ENCODE measurements at regions not wholly inside any gene's neighbourhood (a gene's known extent, or its start where the extent isn't known, plus 50 kb on each side); places are given as distances from the start of the nearest gene placed in this dataset.

- Mint-ChIP-seq H3K36me3 (ENCODE audit: low read depth) (no peaks in the 10 kb centered on the region), H3K27me3 (ENCODE audit: low read depth) (no peaks in the 10 kb centered on the region), H3K4me3 (no peak overlapping the region), H3K4me1 (ENCODE audit: low read depth) (no peaks in the 10 kb centered on the region), H3K9me3 (no peaks in the 10 kb centered on the region), H3K27ac (no peak overlapping the region)
Observed at GRCh38 chr1:188325211-188325610, 1496.5 kb downstream of the PLA2G4A start.

- no peaks in the 10 kb centered on the region for H3K9me3 Mint-ChIP-seq
- H3K36me3 Mint-ChIP-seq (ENCODE audit: low read depth): no peaks in the 10 kb centered on the region
- no peaks in the 10 kb centered on the region for H3K4me1 Mint-ChIP-seq (ENCODE audit: low read depth)
- H3K27ac Mint-ChIP-seq: no peak overlapping the region
- no peak overlapping the region for H3K4me3 Mint-ChIP-seq
- H3K27me3 Mint-ChIP-seq (ENCODE audit: low read depth): no peaks in the 10 kb centered on the region
Observed at GRCh38 chr1:188343914-188344313, 1515.2 kb downstream of the PLA2G4A start.

DNA sequence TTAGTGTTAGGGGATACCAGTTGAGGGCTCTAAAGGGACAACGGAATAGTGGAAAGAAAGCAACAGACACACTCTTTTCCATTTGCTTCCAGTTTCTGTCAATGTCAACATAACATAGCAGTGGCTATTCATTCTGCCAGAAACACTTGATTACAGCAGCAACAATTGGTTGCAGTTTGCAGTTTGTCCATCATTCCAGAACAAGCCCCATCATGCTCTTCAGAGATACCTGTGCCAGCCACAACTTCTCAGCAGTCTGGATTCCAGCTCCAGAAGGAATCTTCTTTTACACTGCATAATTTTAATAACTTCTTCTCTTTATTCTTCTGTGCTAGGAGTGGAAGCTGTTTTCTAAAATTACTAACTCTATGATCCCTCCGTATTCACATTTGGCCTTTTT lies 1521.4 kb downstream of the PLA2G4A start:
- Mint-ChIP-seq H3K4me3 (no peak overlapping the region), H3K9me3 (no peaks in the 10 kb centered on the region), H3K4me1 (ENCODE audit: low read depth) (no peaks in the 10 kb centered on the region)

GRCh38 chr1:188355082-188355481 lies 1526.3 kb downstream of the PLA2G4A start:
- H3K27me3 Mint-ChIP-seq (ENCODE audit: low read depth): no peaks in the 10 kb centered on the region
- no peak overlapping the region for H3K27ac Mint-ChIP-seq
- H3K4me1 Mint-ChIP-seq (ENCODE audit: low read depth): no peaks in the 10 kb centered on the region
- H3K4me3 Mint-ChIP-seq: no peak overlapping the region
- peaks cover 8% of the 10 kb centered on the region for H3K9me3 Mint-ChIP-seq
- H3K36me3 Mint-ChIP-seq (ENCODE audit: low read depth): no peaks in the 10 kb centered on the region

More for the DNA sequence above, 1521.4 kb downstream of the PLA2G4A start:
- H3K36me3 Mint-ChIP-seq (ENCODE audit: low read depth): no peaks in the 10 kb centered on the region
- no peaks in the 10 kb centered on the region for H3K27me3 Mint-ChIP-seq (ENCODE audit: low read depth)
- no peak overlapping the region for H3K27ac Mint-ChIP-seq

DNA sequence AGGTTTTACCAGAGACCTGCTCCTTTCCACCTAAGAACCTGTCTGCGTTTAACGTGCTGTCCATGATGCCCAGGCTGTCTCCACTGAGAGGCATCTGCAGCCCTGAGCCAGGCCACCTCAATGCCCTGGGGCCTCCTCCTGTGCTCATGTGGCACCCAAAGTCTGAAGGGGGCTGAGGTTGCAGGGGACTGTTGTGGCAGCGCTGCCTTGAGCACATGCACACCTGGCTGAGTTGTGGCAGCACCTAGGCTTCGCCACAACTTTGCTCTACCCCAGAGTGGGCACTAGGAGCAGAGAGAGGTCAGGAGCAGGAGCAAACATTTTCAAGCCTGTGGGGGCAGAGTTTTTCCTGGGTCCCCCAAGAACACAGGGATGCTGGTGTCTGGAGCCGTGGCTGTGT lies 1527.1 kb downstream of the PLA2G4A start:
- Mint-ChIP-seq H3K4me3 (no peak overlapping the region), H3K36me3 (ENCODE audit: low read depth) (no peaks in the 10 kb centered on the region), H3K27me3 (ENCODE audit: low read depth) (no peaks in the 10 kb centered on the region), H3K27ac (no peak overlapping the region), H3K9me3 (peaks cover 8% of the 10 kb centered on the region), H3K4me1 (ENCODE audit: low read depth) (no peaks in the 10 kb centered on the region)

- H3K36me3 Mint-ChIP-seq (ENCODE audit: low read depth): no peaks in the 10 kb centered on the region
- peaks cover 8% of the 10 kb centered on the region for H3K9me3 Mint-ChIP-seq
- no peak overlapping the region for H3K4me3 Mint-ChIP-seq
- H3K27ac Mint-ChIP-seq: no peak overlapping the region
- H3K27me3 Mint-ChIP-seq (ENCODE audit: low read depth): no peaks in the 10 kb centered on the region
- H3K4me1 Mint-ChIP-seq (ENCODE audit: low read depth): no peaks in the 10 kb centered on the region
Observed at GRCh38 chr1:188359315-188359714, 1530.6 kb downstream of the PLA2G4A start.

DNA sequence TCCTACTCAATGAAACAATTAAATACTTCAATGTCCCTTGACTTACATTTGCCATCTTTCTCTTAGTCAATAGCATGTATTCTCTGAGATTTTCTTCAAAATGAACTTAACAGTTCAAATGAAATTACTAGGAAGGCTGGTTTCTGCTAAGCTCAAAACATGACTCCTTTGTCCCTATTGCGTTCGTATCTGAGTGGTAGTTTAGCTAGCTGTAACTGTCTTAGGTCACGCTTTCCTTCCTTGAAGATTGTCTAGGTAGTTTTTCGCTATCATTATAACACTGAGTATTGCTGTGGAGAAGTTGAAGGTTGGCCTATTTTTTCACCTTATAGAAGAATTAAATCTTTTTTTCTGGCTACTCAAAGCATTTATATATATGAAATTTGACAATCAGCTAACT lies 1535.2 kb downstream of the PLA2G4A start:
- Mint-ChIP-seq H3K4me1 (ENCODE audit: low read depth) (no peaks in the 10 kb centered on the region), H3K27me3 (ENCODE audit: low read depth) (no peaks in the 10 kb centered on the region), H3K36me3 (ENCODE audit: low read depth) (no peaks in the 10 kb centered on the region), H3K4me3 (no peak overlapping the region), H3K27ac (no peak overlapping the region), H3K9me3 (peaks cover 10% of the 10 kb centered on the region)

- no peaks in the 10 kb centered on the region for H3K36me3 Mint-ChIP-seq (ENCODE audit: low read depth)
- peaks cover 5% of the 10 kb centered on the region for H3K9me3 Mint-ChIP-seq
- no peaks in the 10 kb centered on the region for H3K27me3 Mint-ChIP-seq (ENCODE audit: low read depth)
- no peak overlapping the region for H3K27ac Mint-ChIP-seq
- no peaks in the 10 kb centered on the region for H3K4me1 Mint-ChIP-seq (ENCODE audit: low read depth)
- H3K4me3 Mint-ChIP-seq: no peak overlapping the region
Observed at GRCh38 chr1:188364927-188365449, 1536.2 kb downstream of the PLA2G4A start.

DNA sequence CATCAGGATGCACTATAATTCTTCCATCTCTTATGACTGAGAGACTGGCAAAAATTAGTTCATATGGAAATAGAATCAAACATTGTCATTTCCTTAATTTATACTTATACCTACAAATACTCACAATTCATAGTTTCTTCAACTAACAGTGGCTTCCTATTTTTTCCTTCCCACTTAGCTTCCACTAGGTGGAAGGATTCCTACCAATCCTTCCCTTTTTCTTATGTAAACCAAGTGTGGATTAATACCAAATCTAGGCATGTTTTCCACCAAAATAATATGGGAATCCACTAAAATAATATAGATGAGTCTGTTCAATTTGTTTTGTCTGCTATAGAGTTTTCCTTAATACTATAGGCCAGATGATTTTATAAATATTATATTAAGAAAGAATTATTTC lies 1537.1 kb downstream of the PLA2G4A start:
- H3K27me3 Mint-ChIP-seq (ENCODE audit: low read depth): no peaks in the 10 kb centered on the region
- H3K4me3 Mint-ChIP-seq: no peak overlapping the region
- H3K9me3 Mint-ChIP-seq: peaks cover 5% of the 10 kb centered on the region
- no peaks in the 10 kb centered on the region for H3K4me1 Mint-ChIP-seq (ENCODE audit: low read depth)
- no peaks in the 10 kb centered on the region for H3K36me3 Mint-ChIP-seq (ENCODE audit: low read depth)
- no peak overlapping the region for H3K27ac Mint-ChIP-seq

DNA sequence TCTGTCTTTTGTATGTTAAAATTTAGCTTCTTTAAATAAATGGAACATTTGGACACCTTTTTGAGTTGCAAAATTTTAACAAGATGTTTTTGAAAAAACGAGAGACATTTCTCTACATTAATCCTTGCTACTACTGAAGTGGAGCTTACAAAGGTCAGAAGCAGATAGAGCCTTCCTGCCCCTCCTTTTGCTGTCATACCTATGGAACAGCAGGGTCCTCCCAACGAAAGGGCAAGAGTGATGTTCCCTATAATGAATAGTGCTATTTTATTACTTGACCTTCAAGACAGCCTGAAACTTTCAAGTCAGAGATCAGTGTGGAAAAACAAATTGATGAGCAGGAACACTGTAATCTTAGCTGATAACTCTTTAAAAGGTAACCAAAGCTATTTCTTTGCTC lies 1538.9 kb downstream of the PLA2G4A start:
- Mint-ChIP-seq H3K4me1 (ENCODE audit: low read depth) (no peaks in the 10 kb centered on the region), H3K4me3 (no peak overlapping the region), H3K27ac (no peak overlapping the region), H3K9me3 (peaks cover 5% of the 10 kb centered on the region), H3K27me3 (ENCODE audit: low read depth) (no peaks in the 10 kb centered on the region), H3K36me3 (ENCODE audit: low read depth) (no peaks in the 10 kb centered on the region)

DNA sequence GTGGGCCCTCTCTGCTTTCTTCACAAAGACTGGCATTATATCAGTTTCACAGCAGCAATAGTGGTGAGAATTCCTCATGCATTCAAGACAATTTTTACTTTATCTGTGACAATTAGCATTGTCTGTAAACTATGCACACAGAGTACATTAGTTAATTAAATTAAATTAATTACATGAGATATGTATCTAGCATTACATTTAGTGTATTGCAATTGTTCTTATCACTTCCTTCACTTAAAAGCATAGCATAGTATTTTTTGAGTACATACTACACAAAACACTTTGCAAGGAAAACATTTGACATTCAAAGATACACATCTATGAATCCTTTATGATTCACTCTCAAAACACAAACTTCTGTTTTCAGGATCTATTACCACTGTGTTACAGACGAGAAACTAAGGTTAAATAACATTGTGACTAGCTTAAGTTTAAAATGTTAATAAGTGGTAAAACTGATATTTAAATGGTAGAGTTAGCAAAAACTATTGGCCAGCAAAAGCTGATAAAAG lies 1542.6 kb downstream of the PLA2G4A start:
- Mint-ChIP-seq H3K27me3 (ENCODE audit: low read depth) (no peaks in the 10 kb centered on the region), H3K36me3 (ENCODE audit: low read depth) (no peaks in the 10 kb centered on the region), H3K27ac (no peak overlapping the region), H3K4me1 (ENCODE audit: low read depth) (no peaks in the 10 kb centered on the region), H3K4me3 (no peak overlapping the region), H3K9me3 (no peaks in the 10 kb centered on the region)

DNA sequence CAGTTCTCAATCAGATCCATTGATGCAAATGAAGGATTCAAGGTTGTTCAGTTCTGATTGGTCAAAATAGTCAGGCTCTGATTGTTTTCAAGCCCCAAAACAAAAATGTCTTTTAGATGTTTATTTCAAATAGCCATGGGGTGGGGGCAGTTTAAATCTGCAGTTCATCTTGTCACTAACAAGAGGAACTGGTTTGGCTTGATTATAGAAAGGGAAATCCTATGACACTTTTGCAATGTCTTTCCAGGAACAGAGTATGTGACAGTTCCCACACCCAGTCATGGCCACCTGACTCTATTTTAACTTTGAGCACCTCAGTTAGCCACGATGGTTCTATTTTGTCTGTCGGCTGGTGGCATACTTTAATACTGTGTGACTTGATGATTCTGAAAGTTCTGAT lies 1544.1 kb downstream of the PLA2G4A start:
- H3K27me3 Mint-ChIP-seq (ENCODE audit: low read depth): no peaks in the 10 kb centered on the region
- no peak overlapping the region for H3K4me3 Mint-ChIP-seq
- no peaks in the 10 kb centered on the region for H3K9me3 Mint-ChIP-seq
- no peaks in the 10 kb centered on the region for H3K4me1 Mint-ChIP-seq (ENCODE audit: low read depth)
- no peak overlapping the region for H3K27ac Mint-ChIP-seq
- H3K36me3 Mint-ChIP-seq (ENCODE audit: low read depth): no peaks in the 10 kb centered on the region

DNA sequence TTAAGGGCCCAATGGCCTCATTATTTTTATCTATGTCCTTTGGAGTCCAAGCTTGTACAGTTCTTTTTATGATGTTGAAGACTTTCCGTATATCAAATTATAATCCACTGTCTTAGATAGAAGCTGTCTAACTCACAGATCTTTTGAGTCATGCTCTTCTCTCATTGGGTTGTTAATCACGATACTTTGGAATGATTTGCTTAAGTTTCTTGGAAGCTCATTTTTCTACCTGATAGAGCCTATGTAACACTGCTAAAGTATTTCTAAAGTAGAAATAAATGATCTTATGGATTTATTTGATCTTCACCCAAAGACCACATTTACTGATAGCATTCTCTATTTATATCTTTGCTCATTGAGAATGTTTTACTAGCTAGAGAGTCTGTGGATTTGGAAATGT lies 1554.1 kb downstream of the PLA2G4A start:
- H3K4me3 Mint-ChIP-seq: no peak overlapping the region
- no peaks in the 10 kb centered on the region for H3K4me1 Mint-ChIP-seq (ENCODE audit: low read depth)
- no peaks in the 10 kb centered on the region for H3K36me3 Mint-ChIP-seq (ENCODE audit: low read depth)
- H3K27ac Mint-ChIP-seq: no peak overlapping the region
- no peaks in the 10 kb centered on the region for H3K9me3 Mint-ChIP-seq
- H3K27me3 Mint-ChIP-seq (ENCODE audit: low read depth): no peaks in the 10 kb centered on the region

DNA sequence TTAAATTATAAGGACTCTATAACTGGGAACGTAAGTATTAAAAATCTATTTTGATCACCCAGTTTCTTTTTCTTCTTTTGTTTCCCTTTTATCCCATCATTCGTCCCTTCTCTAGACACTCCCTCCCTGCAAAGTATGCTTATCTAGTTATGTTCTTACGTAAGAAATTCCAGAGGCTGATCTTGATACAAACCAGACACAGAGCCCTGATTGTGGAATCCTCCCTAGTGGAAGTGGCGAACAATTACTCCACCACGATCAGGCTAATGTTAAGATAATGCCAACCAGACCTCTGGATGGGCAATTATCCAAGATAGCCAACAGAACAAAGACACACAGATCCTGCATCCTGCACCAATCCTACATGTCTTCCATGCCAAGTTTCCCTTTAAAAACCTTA lies 1557.4 kb downstream of the PLA2G4A start:
- Mint-ChIP-seq H3K4me1 (ENCODE audit: low read depth) (no peaks in the 10 kb centered on the region), H3K4me3 (no peak overlapping the region), H3K27ac (no peak overlapping the region), H3K36me3 (ENCODE audit: low read depth) (no peaks in the 10 kb centered on the region), H3K27me3 (ENCODE audit: low read depth) (no peaks in the 10 kb centered on the region), H3K9me3 (peaks cover 3% of the 10 kb centered on the region)

DNA sequence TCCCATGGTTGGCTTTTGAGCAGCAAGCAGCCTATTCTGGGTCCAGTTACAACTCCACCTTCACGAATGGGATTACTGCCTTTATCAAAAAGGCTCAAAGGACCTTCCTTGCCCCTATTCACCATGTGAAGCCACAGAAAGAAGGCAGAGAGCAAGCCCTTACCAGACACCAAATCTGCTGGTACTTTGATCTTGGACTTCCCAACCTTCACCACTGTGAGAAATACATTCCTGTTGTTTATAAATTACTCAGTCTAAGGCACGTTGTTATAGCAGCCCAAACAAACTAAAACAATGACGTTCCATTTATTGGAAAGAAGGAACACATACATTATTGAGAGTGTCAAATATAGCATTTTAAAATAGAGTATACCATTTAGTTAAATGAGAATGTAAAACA lies 1557.9 kb downstream of the PLA2G4A start:
- Mint-ChIP-seq H3K9me3 (peaks cover 3% of the 10 kb centered on the region), H3K4me1 (ENCODE audit: low read depth) (no peaks in the 10 kb centered on the region), H3K27me3 (ENCODE audit: low read depth) (no peaks in the 10 kb centered on the region)

DNA sequence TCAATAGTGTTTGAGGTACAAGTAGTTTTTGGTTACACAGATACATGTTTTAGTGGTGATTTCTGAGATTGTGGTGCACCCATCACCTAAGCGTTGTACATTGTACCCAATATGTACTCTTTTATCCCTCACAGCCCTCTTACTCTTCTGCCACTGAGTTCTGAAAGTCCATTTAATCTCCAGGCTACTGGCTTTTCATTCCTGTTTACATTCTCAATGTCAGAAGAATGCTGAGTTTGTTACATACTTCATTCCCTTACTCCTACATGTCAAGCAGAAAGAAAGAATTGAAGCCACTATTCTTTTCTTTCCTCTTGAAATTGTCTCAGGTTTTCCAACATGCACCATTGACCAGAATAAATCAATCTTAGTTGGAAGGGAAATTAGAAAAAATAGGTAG lies 1565.9 kb downstream of the PLA2G4A start:
- Mint-ChIP-seq H3K27me3 (ENCODE audit: low read depth) (no peaks in the 10 kb centered on the region), H3K27ac (no peak overlapping the region), H3K4me3 (no peak overlapping the region), H3K4me1 (ENCODE audit: low read depth) (no peaks in the 10 kb centered on the region), H3K36me3 (ENCODE audit: low read depth) (no peaks in the 10 kb centered on the region), H3K9me3 (peaks cover under 1% of the 10 kb centered on the region)

More for the DNA sequence above, 1557.9 kb downstream of the PLA2G4A start:
- Mint-ChIP-seq H3K36me3 (ENCODE audit: low read depth) (no peaks in the 10 kb centered on the region), H3K27ac (no peak overlapping the region), H3K4me3 (no peak overlapping the region)

All from T-helper 1 cell treated with Interleukin-12 subunit alpha and Interleukin-12 subunit beta and Interleukin-4 antibody, amounts not matched to agents 30 μg/mL and 1 μg/mL, for 36 hours (primary cell).